Suprapubic skin (tissue), 4 donors: ENCODE measurements at regions not wholly inside any gene's neighbourhood (a gene's known extent, or its start where the extent isn't known, plus 50 kb on each side); places are given as distances from the start of the nearest gene placed in this dataset.

ENCODE experiments used
- CTCF ChIP-seq, 2 donors: fragments of 200-600 bp in 1 of 2; fragments of 450-650 bp in 1 of 2; sonication (generic) in 1 of 2; IDR thresholded peaks; one replicate each; pipeline ENCODE4 v1.5.1; 2016 to 2019; ENCODE audit warnings: antibody characterized with exemption in 2 of 2, mild to moderate bottlenecking in 1 of 2, moderate library complexity in 1 of 2
- EP300 ChIP-seq: sonication (generic); formaldehyde crosslinking; IDR thresholded peaks from one replicate; pipeline ENCODE4 v1.6.1; 2017; ENCODE audit warnings: antibody characterized with exemption
- POLR2A ChIP-seq, 2 donors: fragments of 450-650 bp; IDR thresholded peaks; one replicate each; pipeline ENCODE4 v1.6.1; 2017; ENCODE audit warnings: antibody characterized with exemption in 2 of 2, mild to moderate bottlenecking in 2 of 2, moderate library complexity in 2 of 2
- POLR2AphosphoS5 ChIP-seq, 3 donors: sonication (generic); formaldehyde crosslinking; IDR thresholded peaks; one replicate each; pipeline ENCODE4 v1.6.1; 2017; ENCODE audit warnings: antibody characterized with exemption in 3 of 3

GRCh38 chr20:22430746-22431168, 153.6 kb downstream of the FOXA2 start:
- no peak for TF ChIP-seq CTCF (IDR thresholded peaks at IDR 0.05)
- no peak for TF ChIP-seq POLR2A (IDR thresholded peaks at IDR 0.05)
- no peak for TF ChIP-seq EP300
- TF ChIP-seq POLR2AphosphoS5 (IDR thresholded peaks at IDR 0.05): no peak
